DOHH2 (cell line): ENCODE measurements at regions not wholly inside any gene's neighbourhood (a gene's known extent, or its start where the extent isn't known, plus 50 kb on each side); places are given as distances from the start of the nearest gene placed in this dataset.
"Not testable (repeated sequence)": the region's sequence is repeated elsewhere in the genome, so short reads cannot be mapped to it uniquely, and the experiment has no call there.

Experiments used
- H3F3A ChIP-seq: fragments of 200-600 bp; sonication (generic), shearing (Covaris generic); 2 replicates; pipeline ENCODE4 v1.6.0; 2016; ENCODE audit warnings: antibody characterized with exemption, mild to moderate bottlenecking; ENCODE audit not compliant: control insufficient read depth, insufficient read depth
- H3K27ac ChIP-seq: fragments of 200-600 bp; sonication (generic); 2 replicates; pipeline ENCODE4 v1.5.1; 2014; ENCODE audit warnings: low read depth, mild to moderate bottlenecking, low read length, moderate library complexity
- H3K27me3 ChIP-seq: fragments of 200-600 bp; sonication (generic); 2 replicates; pipeline ENCODE4 v1.6.1; 2014; ENCODE audit warnings: mild to moderate bottlenecking, low read length, mixed read lengths; ENCODE audit not compliant: control insufficient read depth
- H3K36me3 ChIP-seq: fragments of 200-600 bp; sonication (generic); 2 replicates; pipeline ENCODE4 v1.6.1; 2014; ENCODE audit warnings: mild to moderate bottlenecking, low read length, moderate library complexity, mixed read lengths; ENCODE audit not compliant: control insufficient read depth
- H3K4me1 ChIP-seq: fragments of 200-600 bp; sonication (generic); 2 replicates; pipeline ENCODE4 v1.6.1; 2014; ENCODE audit warnings: mild to moderate bottlenecking, low read length, mixed read lengths; ENCODE audit not compliant: control insufficient read depth
- H3K4me2 ChIP-seq: fragments of 200-600 bp; sonication (generic); 2 replicates; pipeline ENCODE4 v1.6.0; 2014; ENCODE audit warnings: mild to moderate bottlenecking, low read length, moderate library complexity
- H3K4me3 ChIP-seq: fragments of 200-600 bp; sonication (generic); 2 replicates; pipeline ENCODE4 v1.5.1; 2014; ENCODE audit warnings: mild to moderate bottlenecking, low read length, mixed read lengths
- H3K79me2 ChIP-seq: fragments of 200-600 bp; sonication (generic); 2 replicates; pipeline ENCODE4 v1.6.1; 2014; ENCODE audit warnings: mild to moderate bottlenecking, low read length, mixed read lengths; ENCODE audit not compliant: control insufficient read depth
- H3K9me2 ChIP-seq: fragments of 200-600 bp; sonication (generic); replicated peaks from 2 replicates; pipeline ENCODE4 v1.6.1; 2014; ENCODE audit warnings: mild to moderate bottlenecking, low read length, mixed read lengths; ENCODE audit not compliant: control insufficient read depth
- H3K9me3 ChIP-seq: fragments of 200-600 bp; sonication (generic); 2 replicates; pipeline ENCODE4 v1.6.1; 2014; ENCODE audit warnings: antibody characterized with exemption, low read length, mixed read lengths; ENCODE audit not compliant: control insufficient read depth, insufficient read depth
- H4K20me1 ChIP-seq: fragments of 200-600 bp; sonication (generic); 2 replicates; pipeline ENCODE4 v1.6.0; 2014; ENCODE audit warnings: low read depth, mild to moderate bottlenecking, antibody characterized with exemption, low read length, moderate library complexity; ENCODE audit not compliant: control insufficient read depth, insufficient read depth
- EZH2phosphoT487 ChIP-seq: fragments of 200-600 bp; sonication (generic); IDR thresholded peaks from 2 replicates; pipeline ENCODE4 v1.6.1; 2017; ENCODE audit warnings: borderline replicate concordance, mild to moderate bottlenecking, antibody characterized with exemption, low read length, moderate library complexity, mixed read lengths
- TF ChIP-seq, protein P1 (sequence below): fragments of 200-600 bp; sonication (generic); IDR thresholded peaks from one replicate; pipeline ENCODE4 v1.5.1; 2014; ENCODE audit warnings: antibody characterized with exemption, mild to moderate bottlenecking, low read depth, low read length; ENCODE audit not compliant: poor library complexity, severe bottlenecking

DNA sequence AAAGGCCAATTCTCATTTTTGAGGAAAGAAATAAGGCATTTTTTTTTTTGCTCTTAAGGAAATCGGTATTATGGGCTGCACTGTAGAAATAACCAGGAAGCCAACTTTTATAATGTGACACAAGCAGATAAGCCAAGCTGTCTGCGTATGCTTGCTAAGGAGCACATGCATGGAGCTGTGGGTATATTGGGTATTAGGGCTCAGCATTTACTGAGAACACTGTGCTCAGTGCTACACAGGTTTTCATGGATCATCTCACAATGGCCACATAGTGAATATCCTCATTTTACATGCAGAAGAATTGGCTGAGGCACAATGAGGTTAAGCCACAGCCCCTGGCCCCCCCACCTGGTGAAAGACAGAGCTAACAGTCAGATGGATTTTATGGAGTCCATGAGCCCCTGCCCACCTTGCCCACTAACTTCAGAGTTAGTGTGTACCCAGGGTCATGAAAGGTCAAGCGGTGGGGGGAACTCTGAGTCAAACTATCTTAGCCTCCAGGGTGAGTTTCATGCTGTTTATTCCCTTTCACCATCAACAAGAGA, 204.8 kb downstream of the SPATA31A6 start:
- Histone ChIP-seq H3K9me3 (no peaks in the 10 kb centered on the region), H3K4me2 (no peak overlapping the region), H3K9me2 (no peaks in the 10 kb centered on the region), H3K4me1 (no peaks in the 10 kb centered on the region), H3K27me3 (no peaks in the 10 kb centered on the region), H4K20me1 (no peaks in the 10 kb centered on the region), H3F3A (no peaks in the 10 kb centered on the region), H3K36me3 (no peaks in the 10 kb centered on the region), H3K79me2 (no peaks in the 10 kb centered on the region), H3K27ac (no peak overlapping the region), H3K4me3 (no peak overlapping the region)
- TF ChIP-seq, protein P1, sequence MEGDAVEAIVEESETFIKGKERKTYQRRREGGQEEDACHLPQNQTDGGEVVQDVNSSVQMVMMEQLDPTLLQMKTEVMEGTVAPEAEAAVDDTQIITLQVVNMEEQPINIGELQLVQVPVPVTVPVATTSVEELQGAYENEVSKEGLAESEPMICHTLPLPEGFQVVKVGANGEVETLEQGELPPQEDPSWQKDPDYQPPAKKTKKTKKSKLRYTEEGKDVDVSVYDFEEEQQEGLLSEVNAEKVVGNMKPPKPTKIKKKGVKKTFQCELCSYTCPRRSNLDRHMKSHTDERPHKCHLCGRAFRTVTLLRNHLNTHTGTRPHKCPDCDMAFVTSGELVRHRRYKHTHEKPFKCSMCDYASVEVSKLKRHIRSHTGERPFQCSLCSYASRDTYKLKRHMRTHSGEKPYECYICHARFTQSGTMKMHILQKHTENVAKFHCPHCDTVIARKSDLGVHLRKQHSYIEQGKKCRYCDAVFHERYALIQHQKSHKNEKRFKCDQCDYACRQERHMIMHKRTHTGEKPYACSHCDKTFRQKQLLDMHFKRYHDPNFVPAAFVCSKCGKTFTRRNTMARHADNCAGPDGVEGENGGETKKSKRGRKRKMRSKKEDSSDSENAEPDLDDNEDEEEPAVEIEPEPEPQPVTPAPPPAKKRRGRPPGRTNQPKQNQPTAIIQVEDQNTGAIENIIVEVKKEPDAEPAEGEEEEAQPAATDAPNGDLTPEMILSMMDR: no peak
- TF ChIP-seq EZH2phosphoT487: no peak

DNA sequence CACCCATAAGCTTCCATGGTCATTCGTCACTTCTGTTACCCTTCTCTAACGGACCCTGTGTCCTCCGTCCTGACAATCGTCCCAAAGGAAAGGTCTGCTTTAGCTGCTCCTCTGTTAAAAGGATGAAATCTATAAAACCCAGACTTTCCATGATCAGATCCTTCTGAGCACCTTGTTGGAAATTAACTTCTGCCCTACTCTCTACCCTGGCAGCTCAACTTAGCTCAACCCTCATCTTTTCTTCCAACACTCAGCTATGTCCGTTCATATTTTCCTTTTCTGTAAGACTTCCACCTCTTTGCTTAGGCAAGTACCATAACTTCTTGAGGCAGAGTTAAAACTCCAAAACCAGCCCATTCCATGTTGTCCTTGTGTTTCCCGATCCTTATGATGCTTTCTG, 205.4 kb downstream of the SPATA31A6 start:
- no peaks in the 10 kb centered on the region for H3F3A ChIP-seq
- no peaks in the 10 kb centered on the region for H4K20me1 ChIP-seq
- no peaks in the 10 kb centered on the region for H3K9me3 ChIP-seq
- H3K9me2 ChIP-seq: no peaks in the 10 kb centered on the region
- H3K4me2 ChIP-seq: no peak overlapping the region
- H3K4me1 ChIP-seq: no peaks in the 10 kb centered on the region
- no peaks in the 10 kb centered on the region for H3K36me3 ChIP-seq
- H3K79me2 ChIP-seq: no peaks in the 10 kb centered on the region
- no peak overlapping the region for H3K27ac ChIP-seq
- TF ChIP-seq EZH2phosphoT487: no peak
- TF ChIP-seq, protein P1: no peak
- no peak overlapping the region for H3K4me3 ChIP-seq
- no peaks in the 10 kb centered on the region for H3K27me3 ChIP-seq

DNA sequence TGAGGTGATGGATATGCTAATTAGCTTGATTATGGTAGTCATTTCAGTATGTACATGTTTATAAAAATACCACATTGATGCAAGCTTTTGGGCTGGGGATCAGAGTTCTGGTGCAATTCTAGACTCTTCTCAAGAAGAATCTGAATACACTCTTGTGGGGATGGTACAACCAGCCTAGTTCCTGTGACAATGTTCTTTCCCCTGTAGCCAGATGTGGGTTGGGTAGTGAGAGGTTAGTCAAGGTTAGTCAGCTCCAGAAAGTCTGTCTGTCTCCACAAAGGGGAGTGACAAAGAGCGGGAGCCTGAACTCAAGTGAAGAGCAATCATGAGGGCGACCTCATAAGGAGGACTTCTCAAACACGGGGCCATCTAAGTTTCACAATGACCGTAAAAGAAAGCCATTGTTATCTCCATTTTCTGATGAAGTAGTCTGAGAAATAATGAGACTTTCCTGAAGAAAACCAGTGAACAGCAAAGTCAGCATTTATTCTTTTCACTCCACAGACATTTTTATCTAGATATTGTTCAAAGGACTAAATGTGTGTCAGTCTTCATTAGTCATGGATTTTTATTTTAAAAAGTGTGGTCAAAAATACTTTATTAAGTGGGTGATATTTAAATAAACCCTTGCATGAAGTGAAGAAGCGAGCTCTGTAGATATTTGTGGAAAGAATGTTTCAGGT, 209.5 kb downstream of the SPATA31A6 start:
- not testable (repeated sequence) for H3K4me3 ChIP-seq

DNA sequence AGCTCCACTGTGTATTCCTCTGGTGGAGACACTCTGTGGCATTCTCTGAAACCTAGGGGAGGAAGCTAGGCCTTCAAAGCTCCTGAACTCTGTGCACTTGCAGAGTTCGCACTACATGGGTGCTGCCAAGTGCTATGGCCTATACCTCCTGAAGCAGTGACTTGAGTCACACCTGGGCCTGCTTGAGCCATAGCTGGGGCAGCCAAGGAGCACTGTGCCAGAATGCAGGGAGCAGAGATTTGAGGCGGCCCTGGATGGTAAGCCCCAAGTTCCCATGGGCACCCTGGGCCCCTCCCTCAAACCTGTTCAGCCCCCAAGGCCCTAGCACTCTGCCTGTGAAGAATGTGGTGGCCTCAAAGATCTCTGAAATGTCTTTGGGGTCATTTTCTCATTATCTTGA, 212.9 kb downstream of the SPATA31A6 start:
- H3K27ac ChIP-seq: no peak overlapping the region

More for the DNA sequence above, 209.5 kb downstream of the SPATA31A6 start:
- not testable (repeated sequence) for H3K36me3 ChIP-seq, H3K79me2 ChIP-seq, H3K27me3 ChIP-seq, H3K9me2 ChIP-seq, H3K4me1 ChIP-seq, H4K20me1 ChIP-seq, H3K4me2 ChIP-seq, H3F3A ChIP-seq, H3K9me3 ChIP-seq, H3K27ac ChIP-seq

DNA sequence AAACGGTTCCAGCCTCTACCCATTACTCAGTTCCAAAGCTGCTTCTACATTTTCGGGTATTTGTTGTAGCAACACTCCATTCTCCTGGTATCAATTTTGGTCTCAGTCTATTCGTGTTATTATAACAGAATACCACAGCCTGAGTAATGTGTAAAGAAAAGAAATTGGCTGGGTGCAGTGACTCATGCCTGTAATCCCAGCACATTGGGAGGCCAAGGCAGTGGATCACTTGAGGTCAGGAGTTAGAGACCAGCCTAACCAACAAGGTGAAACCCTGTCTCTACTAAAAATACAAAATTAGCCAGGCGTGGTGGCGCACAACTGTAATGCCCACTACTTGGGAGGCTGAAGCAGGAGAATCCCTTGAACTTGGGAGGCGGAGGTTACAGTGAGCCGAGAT, 213.9 kb downstream of the SPATA31A6 start:
- H3K79me2 ChIP-seq, H3K27me3 ChIP-seq, H4K20me1 ChIP-seq, H3K4me2 ChIP-seq, H3K36me3 ChIP-seq, H3K9me3 ChIP-seq, H3K4me3 ChIP-seq, H3K4me1 ChIP-seq, H3F3A ChIP-seq, H3K9me2 ChIP-seq, H3K27ac ChIP-seq: not testable (repeated sequence)

More for the DNA sequence above, 212.9 kb downstream of the SPATA31A6 start:
- Histone ChIP-seq H3K9me2 (no peaks in the 10 kb centered on the region), H3K4me2 (no peak overlapping the region), H3K79me2 (no peaks in the 10 kb centered on the region), H3K9me3 (no peaks in the 10 kb centered on the region), H3K27me3 (no peaks in the 10 kb centered on the region), H3F3A (no peaks in the 10 kb centered on the region), H3K4me3 (no peak overlapping the region), H4K20me1 (no peaks in the 10 kb centered on the region), H3K36me3 (no peaks in the 10 kb centered on the region), H3K4me1 (no peaks in the 10 kb centered on the region)
- TF ChIP-seq, protein P1: no peak
- TF ChIP-seq EZH2phosphoT487: no peak

DNA sequence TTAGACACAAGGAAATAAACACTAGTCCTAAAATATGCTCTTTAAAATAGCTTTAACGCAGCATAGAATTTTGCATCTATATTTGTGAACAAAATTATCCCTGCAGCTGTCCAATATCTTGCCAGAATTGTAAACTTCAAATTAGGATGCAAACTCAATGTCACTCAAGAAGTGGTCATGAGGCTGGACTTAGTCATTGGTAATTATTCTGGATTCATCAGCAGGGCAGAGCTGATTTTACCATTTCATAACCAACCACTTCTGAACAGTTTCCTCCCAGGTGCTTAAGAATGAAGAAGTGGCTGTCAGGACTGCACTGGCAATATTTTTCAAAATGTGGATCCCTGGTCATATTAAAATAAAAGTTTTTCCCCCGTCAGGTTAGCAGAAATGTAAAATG, 219.5 kb downstream of the SPATA31A6 start:
- not testable (repeated sequence) for H3F3A ChIP-seq, H3K27me3 ChIP-seq, H4K20me1 ChIP-seq, H3K4me1 ChIP-seq, H3K79me2 ChIP-seq, H3K4me2 ChIP-seq, H3K9me2 ChIP-seq, H3K4me3 ChIP-seq, H3K9me3 ChIP-seq, H3K27ac ChIP-seq, H3K36me3 ChIP-seq
